ENCODE measurements at regions not wholly inside any gene's neighbourhood (a gene's known extent, or its start where the extent isn't known, plus 50 kb on each side); places are given as distances from the start of the nearest gene placed in this dataset.
"Not testable (repeated sequence)": the region's sequence is repeated elsewhere in the genome, so short reads cannot be mapped to it uniquely, and the experiment has no call there.

DNA sequence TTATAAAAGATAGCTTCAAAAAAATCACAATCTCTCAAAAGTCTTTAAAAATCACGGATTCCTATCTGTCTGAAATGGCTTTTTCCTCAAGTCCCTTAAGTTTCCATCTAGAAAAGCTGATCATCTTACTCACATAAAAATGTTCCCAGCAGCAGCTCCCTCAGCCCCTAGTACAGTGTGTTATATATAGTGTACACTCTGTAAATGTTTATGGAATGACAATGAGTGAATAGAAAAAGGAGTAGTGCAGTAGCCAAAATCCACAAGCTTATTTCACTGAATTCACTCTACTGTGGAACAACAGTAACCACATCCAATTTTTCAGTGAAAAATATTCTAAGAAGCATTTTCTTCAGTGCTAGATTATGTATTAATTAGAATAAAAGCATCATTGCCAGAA is 609.4 kb downstream of the DTWD2 start:
- DNase-seq (ENCODE audit: low read depth in 2 of 2) = no peak

DNA sequence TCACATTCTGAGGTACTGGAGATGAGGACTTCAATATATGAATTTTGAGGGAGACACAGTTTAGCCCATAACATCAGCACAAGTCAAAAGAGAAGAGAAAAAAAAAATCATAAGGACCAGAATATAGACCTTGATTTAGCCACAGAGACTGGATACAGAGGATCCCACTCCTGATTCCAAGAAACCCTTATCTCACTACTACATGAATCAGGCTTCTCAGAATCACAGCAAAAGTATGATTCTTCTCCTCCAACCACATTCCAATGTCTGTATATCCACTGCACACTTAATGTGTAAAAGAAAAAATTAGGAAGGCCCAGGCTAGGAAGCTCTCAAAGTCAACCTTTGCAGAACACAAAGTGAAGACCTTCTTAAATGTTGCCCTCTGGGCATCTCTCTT is 610.9 kb downstream of the DTWD2 start:
- no peak for DNase-seq (ENCODE audit: low read depth in 2 of 2)

DNA sequence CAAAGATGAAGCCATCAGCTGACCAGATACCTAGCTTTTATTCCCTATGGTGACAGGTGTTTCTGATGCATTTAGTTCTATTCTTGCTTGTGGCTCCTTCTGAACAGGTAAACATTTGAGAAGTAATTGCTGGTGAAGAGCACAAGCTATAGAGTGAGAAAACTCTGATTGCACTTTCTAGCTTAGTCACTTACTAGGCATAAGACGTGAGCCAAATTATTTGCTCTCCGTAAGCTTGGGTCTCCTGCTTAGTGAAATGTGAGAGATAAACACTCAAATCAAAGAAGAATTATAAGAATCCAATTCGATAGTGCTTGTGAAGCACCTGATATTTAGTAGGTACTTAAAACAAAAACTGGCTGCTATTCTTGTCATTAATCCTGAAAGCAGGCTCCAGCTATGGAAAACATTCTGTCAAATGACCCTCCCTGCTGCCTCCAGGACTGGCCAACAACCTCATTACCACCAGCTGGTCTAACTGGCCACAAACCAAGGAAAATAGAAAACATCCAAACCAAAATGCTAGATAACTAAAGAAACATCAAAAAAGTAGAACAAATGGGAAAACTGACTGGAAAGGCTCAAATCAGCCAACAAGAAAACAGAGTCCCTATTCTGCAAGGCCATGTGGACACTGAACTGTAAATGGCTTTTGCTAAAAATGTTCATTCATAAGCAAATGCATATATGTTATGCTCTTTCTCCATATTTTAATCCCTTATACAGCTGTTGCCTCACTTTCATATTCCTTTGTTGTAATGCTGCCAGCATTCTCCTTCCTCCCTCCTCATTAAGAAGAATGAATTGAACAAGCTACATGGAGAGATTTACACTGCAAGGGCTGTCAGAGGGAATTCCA is 616.1 kb downstream of the DTWD2 start:
- DNase-seq (ENCODE audit: low read depth in 2 of 2) = no peak

DNA sequence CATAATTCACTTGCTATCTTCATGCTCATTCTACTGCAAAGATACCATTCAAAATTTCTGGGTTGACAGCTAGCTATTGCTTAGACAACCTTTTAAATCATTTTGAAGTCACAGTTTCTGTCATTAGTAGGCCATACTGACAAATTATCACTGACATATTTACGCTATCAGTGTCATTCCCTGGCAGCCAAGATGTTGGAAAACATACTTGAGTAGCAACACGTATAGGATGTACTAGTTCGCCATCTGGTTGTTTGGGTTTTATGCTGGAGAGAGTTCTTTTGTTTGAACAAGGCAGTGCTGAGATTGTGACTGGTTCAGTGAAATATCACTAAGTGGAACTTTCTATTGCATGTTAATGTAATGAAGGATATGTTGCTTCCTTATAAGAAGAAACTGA is 621.9 kb downstream of the DTWD2 start:
- DNase-seq (ENCODE audit: low read depth in 2 of 2) = no peak

DNA sequence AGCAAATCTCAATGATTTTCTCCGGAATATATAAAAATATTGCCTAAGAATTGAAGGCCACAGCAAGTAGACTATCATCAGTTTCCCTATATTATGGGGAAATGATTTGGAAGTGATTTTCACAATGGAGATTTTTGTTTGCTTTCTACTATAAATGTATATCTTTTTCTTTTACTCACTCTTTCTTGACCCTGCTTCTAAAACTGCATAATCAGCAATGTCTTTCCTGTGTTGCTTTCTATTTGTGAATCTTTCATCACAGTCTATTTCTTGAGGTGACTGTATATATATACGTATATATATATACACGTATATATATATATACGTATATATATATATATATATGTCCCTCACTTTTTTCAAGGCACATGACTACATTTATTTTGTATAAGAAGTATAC is 622.6 kb downstream of the DTWD2 start:
- no peak for DNase-seq (ENCODE audit: low read depth in 2 of 2)

DNA sequence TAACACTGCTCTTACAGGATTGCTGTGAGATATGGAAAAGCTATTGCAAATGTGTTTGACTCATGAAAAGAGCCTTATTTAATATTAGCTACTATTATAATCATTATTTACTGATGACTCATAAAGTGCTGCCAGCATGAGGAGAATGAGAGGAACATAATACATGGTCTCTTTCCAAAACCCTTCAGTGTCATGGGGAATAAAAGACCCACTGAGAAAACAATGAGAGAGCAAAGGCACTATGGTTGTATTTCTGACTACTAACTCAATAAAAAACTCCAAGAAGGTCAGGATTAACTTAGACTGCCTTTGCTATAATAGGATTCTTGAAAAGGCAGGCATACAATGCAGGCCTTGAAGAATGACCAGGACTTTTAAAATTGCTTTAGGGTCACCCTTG is 633.5 kb downstream of the DTWD2 start:
- DNase-seq (ENCODE audit: low read depth in 2 of 2) = no peak

DNA sequence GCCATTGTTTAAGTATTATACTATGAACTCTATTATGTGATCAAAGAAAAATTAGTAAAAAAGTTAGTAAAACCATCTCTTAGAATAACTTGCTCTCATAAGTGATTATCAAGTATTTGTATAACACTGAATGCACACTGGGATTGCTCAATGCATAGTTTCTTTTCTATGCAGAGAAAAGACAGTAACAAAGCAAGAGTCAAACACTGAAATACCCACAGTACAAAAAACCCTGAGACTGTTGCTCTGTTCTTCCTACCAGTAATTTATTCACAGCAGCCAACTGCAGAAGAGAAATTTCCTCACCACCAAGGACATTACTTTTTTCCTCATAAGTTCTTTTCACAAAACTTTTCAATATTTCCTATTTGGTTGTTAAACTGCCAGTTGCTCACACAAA is 634.4 kb downstream of the DTWD2 start:
- DNase-seq (ENCODE audit: low read depth in 2 of 2) = no peak

DNA sequence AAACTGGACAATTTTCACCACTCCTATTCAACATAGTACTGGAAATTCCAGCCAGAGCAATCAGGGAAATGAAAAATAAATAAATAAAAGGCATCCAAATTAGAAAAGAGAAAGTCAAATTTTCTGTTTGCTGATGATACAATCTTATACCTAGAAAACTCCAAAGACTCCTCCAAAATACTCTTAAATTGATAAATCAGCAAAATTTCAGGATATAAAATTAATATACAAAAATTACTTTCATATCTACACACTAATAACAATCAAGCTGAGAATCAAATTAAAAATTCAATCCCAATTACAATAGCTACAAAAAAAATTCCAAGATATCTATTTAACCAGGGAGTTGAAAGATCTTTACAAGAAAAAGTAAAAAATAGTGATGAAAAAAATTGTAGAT is 651.9 kb downstream of the DTWD2 start:
- DNase-seq (ENCODE audit: low read depth in 2 of 2) = no peak

DNA sequence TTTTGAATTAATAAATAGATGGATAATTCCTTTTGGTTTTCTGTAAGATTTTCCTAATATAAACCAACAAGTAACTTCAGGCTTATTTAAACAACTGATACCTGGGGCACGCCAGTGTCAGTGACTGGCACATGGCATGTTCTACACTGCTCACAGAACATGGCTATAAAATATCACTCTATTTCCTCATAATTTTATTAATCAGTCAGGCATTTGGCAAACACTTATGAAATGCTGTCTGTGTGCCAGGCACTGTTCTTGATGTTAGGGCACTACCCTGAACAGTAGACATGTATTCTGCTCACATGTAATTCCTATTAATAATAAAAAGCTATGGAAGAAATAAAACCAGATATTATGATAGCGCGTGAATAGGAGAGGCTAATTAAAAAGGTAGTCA is 661.0 kb downstream of the DTWD2 start:
- no peak for DNase-seq (ENCODE audit: low read depth in 2 of 2)

DNA sequence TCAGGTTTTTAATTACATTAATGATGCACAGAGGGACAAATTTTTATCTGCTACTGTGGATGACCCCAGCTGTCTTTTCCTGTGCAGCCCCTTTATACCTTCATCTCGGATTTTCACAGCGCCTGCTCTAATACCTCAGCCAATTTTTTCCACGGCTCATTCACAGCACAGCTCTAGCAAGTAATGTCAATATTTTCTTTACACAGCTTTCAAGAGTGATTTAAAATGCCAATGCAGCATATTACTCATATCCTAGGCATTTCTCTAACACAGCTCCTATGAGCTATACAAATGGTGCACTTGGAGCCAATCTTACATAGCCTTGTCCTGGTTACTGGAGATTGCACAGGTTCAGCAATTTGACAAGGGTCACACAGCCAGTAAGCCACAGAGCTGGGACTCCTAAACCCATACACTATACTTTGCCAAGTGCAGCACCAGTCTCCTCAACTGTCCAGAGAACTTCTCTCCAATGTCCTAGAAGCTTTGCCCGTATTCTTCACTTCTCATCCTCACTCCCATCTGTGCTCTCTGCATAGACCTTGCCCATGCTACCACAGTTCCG is 661.8 kb downstream of the DTWD2 start:
- DNase-seq (ENCODE audit: low read depth in 2 of 2) = no peak

DNA sequence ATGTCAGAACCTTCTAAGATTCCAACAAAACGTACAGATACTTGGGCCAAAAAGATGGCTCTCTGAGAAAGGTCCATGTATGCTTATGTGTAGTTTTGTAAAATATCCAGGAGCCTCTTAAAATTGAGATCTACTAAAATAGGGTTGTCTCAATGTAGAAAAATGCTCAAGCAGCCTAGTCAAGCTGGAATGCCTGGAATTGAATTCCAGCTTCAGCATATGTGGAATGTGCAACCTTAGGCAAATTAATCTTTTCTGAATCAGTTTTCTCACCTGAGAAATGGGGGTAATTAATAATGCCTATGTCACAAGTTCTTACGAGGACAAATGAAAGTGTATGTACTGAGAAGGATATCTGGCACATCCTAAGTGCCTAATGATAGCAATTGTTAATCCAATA is 662.4 kb downstream of the DTWD2 start:
- no peak for DNase-seq (ENCODE audit: low read depth in 2 of 2)

DNA sequence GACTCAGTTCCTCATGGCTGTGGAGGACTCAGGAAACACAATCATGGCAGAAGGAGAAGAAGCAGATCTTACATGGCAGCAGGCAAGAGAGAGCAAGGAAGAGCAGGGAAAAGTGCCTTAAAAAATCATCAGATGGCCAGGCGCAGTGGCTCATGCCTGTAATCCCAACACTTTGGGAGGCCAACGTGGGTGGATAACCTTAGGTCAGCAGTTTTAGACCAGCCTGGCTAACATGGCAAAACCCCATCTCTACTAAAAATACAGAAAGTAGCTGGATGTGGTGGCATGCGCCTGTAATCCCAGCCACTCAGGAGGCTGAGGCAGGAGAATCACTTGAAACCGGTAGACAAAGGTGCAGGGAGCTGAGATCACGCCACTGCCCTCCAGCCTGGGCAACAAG is 664.6 kb downstream of the DTWD2 start:
- DNase-seq (ENCODE audit: low read depth in 2 of 2) = not testable (repeated sequence)

DNA sequence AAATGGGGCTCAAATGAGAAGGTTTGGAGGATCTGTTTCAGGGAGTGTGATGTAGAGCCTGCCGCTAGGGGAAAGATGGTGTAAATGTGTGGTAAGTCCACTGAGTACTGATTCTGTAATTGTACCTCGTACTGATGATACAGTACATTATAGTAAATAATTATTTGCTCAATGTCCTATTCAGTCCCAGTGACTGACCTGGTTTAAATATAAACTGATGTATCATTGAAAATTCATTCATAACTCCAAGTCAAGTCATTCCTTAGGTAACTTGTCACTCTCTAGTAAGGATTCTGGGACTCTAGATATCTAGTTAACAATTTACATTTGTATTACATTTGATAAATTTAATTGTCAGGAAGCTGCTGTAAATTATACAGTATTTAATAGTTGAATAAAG is 667.3 kb downstream of the DTWD2 start:
- no peak for DNase-seq (ENCODE audit: low read depth in 2 of 2)

DNA sequence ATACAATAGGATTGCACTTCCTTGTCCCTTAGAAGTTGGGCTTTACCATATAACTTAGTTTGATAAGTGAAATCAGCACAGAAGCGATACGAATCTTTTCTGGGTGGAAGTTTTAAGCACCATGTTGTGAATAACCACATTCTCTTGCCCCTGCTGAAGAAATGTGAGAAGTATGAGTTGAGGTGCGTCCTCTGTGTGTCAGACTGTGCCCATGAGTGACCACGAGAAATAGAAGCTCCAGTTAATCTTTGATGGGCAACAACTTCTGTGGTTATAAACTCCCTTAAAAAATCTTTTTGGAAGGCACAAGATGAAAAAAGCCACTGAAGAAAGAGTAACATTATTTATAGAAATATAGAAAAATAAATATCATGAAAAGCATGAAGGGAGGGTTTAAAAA is 668.2 kb downstream of the DTWD2 start:
- DNase-seq (ENCODE audit: low read depth in 2 of 2) = no peak

DNA sequence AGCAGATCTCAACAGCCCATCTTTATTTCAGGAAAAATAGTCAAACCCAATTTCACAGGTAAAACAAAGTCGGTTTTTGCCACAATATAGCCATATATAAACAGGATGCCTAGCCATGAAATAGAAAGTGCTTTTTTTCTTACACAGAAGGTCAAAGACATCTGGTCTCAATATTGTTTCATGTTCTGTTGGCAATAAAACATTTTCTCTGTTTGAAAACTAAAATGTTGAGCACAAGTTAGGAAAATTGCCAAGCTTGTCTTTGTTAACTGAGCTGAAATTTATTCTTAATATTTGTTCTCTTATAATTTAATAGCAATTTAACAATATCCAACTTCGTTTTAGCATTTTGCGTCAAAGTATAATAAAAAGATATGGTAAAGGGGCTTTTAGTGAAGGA is 673.4 kb downstream of the DTWD2 start:
- no peak for DNase-seq (ENCODE audit: low read depth in 2 of 2)

DNA sequence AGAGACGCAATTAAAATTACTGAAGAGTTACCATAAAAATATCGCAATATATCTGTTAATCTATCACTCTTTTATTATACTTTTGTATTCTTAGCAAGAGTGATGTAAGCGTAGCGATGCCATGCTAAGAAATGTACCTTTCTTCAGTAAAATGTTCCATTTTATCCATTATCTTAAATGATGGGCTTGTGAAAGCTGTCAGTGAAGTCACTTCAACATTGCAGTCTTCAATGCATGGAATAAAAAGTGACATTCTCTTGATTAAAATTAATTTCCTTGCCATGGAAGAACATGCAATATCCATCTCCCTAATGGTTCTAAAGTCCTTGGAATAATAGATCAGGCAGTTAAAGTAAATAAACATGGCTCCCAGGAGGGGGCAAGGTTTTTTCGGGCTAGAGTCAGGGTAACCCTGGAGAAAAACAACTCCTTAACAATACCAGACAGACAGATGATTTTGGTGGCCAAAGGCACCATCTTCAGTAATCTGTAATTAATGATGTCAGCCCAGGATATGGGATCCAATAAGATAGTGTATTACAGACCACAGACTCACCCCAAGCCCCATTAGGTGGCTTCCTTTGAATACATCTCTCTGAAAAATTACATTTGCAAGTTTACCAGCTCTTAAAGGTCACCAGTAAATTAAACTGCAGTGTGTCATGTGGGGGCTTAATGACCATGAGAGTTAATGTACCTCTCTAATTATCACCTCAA is 677.1 kb downstream of the DTWD2 start:
- no peak for DNase-seq (ENCODE audit: low read depth in 2 of 2)

DNA sequence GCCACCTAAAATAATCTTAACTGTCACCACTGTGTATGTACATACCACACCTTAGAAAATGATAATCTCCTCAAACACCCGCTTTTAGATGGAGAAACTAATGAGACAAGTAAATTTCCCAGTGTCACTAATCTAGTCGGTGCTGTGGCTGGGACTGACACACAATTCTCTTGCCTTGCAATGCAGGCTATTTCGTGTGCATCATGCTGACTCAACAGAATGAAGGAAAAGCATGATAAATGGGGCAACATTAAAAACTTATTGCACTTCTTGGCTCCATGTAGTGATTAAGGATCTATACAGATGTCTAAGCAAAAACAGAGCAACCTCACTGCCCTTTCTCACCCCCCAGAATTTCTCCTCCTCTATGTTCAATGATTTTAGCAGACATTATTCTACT is 677.9 kb downstream of the DTWD2 start:
- DNase-seq (ENCODE audit: low read depth in 2 of 2) = no peak

DNA sequence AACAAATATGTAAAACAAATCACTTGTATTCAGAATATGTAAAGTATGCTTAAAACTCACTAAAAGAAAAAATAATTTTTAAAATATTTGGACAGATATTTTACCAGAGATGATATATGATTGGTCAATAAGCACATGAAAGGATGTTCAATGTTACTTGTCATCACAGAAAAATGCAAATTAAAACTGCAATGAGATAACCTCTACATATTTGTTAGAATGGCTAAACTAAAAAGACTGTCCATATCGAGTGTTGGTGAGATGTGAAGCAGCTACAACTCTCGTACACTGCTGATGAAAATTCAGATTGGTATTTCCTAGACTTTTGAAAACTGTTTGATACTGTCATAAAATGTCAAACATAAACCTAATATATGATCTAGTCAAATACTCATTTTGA is 685.1 kb downstream of the DTWD2 start:
- no peak for DNase-seq (ENCODE audit: low read depth in 2 of 2)

DNA sequence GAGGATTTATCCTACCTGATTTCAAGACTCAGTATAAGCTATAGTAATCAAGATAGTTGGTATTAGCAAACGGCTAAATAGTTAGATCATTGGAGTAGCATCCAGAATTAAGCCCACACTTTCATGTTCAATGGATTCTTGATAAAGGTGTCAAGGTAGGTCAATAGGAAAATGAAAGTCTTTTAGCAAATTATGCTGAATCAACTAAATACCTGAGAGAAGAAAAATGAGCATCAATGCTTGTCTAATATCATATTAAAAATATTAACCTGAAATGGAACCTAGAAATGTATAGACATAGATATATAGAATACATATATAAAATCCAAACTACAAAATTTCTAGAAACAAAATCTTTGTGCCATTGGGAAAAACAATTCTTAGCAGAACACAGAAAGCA is 685.6 kb downstream of the DTWD2 start:
- no peak for DNase-seq (ENCODE audit: low read depth in 2 of 2)

DNA sequence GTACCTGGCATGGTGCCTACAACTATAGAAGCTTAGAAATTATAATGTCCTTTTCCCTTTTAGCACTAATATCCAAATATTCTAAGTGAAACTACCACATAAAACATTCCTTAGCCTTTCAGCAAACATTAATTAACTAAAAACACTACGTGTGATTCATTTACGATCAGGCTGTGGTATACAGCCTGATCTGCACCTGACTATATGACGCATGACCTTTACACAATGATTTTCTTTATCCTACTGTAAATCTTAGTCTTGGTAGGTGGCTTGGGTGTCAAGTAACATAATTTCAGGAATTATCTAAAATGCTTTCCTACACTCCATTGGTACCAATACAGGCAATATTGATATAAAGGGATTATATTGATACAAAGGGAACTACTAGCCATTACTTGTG is 686.7 kb downstream of the DTWD2 start:
- DNase-seq (ENCODE audit: low read depth in 2 of 2) = no peak

DNA sequence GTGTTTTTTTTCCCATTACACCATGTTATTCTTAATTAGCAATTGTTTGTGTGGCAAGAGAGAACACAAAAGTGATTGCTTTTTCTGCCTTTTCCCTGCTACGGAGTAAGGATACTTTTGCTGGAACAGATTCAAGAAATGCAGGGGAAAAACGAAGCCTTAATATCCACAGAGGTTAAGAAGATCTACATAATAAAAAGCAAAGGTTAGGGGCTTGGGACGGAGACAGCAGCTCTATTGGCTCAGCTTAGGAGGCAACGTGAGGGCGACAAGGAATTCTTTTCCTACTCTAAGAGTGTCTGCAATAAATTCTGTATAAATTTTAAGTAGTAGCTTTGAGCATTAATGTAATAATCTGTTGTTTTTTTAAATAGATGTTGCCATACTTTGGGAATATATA is 693.3 kb downstream of the DTWD2 start:
- no peak for DNase-seq (ENCODE audit: low read depth in 2 of 2)

DNA sequence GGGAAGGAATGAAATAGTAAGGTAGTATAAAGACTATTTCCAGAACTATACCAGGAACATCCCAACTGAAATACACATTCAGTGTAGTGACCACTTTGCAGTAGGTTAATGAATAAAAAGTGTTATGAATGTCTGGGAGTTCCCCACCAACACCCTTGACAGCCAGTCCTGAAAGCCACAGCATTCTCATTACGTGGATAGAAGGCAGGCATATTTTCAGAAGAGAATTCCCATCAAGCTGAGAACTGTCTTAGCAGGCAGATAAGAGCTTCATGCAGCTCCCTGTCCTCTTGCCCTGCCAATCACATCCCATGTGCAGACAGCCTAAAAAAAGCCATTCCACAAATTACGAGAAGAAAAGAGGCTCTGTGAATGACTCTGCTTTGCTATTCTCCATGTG is 695.0 kb downstream of the DTWD2 start:
- no peak for DNase-seq (ENCODE audit: low read depth in 2 of 2)

DNA sequence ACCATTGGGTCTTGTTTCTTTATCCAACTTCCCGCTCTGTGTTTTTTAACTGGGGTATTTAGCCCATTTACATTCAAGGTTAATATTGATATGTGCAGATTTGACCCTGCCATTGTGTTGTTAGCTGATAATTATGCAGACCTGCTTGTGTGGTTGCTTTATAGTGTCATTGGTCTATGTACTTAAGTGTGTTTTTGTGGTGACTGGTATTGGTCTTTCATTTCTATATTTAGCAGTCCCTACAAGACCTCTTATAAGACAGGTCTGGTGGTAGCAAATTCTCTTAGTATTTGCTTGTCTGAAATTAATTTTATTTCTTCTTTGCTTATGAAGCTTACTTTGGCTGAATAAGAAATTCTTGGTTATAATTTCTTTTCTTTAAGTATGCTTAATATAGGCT is 698.1 kb downstream of the DTWD2 start:
- DNase-seq (ENCODE audit: low read depth in 2 of 2) = no peak

Data from stimulated activated CD8-positive, alpha-beta memory T cell treated with anti-CD3 and anti-CD28 coated beads, Interleukin-7, amount 100 ng/mL, for 4 hours (primary cell).